NCI-H82 (cell line): ENCODE measurements at regions not wholly inside any gene's neighbourhood (a gene's known extent, or its start where the extent isn't known, plus 50 kb on each side); places are given as distances from the start of the nearest gene placed in this dataset.

Experiments used
- DNase-seq: peaks from one replicate; lab custom pipeline; 2025; lab: John Stamatoyannopoulos, UW

DNA sequence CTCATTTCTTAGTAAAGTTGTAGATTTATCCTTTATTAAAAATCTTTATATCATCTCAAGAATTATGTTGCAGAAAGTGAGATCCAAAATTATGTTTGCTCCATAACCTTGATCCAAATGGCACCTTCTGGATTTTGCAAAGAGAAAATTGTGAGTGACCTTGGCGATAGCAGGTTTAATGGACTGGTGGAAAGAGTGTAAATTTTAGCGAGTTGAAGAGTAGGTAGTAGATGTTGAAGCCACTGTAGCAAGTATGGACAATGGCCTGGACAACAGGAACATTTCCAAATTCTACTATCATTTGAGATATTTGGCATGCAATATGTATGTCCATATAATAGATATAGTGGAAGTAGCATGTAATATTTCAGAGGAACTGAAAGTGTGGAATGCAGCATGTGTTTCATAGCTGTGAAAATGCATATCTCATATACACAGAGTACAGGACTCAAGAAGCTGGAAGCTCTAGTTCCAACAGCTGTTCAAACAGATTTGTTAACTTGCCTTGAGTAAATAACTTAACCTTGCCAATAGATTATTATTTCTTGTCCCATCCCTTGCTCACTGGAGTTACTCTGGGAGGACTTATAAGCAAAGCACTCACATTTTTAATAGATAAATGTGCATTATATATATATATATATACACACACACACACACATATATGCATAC is 152.5 kb upstream of the TLL1 start:
- DNase-seq: no peak

GRCh38 chr4:165721815-165722214 is 151.2 kb upstream of the TLL1 start:
- DNase-seq: peak; percentile 1

- no peak for DNase-seq
These were observed 149.8 kb upstream of the TLL1 start for GRCh38 chr4:165723051-165723795.

DNA sequence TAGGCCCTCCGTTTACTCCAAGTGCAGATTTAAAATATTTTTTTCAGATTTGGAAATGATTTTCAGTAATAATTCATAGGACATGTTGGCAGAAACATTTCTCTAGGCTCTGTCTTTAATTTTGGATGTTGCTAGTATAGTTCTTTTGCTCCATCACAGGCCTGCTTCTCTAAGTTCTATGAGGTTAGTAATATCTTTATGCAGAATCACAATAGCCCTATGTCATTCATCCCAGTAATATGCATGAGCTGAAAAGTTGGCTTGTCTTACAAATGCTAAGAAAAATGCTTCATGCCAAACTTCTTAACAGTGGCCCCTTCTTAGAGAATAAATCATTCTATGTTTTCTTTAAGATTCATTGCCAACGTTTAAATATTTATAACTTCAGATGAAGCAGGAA is 148.3 kb upstream of the TLL1 start:
- no peak for DNase-seq

- DNase-seq: no peak
These were observed 147.7 kb upstream of the TLL1 start for GRCh38 chr4:165725352-165725751.

DNA sequence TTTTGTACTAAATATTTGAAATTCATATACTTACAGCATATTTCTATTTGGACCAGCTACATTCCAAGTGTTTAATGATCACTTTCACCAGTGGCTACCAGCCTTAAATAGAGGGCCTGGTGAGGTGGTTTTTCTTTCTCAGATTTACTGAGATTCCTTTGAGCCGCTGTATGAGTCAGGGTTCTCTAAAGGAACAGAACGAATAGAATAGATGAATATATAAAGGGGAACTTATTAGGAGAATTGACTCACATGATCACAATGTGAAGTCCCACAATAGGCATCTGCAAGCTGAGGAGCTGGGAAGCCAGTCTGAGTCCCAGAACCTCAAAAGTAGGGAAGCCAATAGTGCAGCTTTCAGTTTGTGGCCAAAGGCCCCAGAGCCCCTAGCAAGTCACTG is 146.2 kb upstream of the TLL1 start:
- no peak for DNase-seq

- DNase-seq: no peak
These were observed 135.6 kb upstream of the TLL1 start for GRCh38 chr4:165737309-165737972.

GRCh38 chr4:165738571-165738970 is 134.5 kb upstream of the TLL1 start:
- no peak for DNase-seq

DNA sequence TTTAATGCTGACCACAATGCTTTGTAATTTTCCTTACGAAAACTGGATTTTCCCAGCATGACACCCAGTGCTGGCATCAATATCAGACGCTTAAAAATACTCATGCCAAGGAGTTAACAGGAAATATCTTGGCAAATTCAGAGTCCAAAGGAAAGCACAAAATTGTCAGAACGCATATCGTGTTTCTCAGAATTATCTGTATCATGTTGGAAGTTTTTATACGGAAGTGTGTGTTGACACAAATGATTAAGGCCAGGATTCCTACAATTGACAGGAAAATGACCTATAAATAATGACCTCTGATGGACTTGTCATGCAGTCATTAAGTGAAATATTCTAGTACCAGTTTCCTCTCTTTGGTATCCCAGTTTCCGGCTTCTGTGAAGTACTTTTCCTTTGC is 132.1 kb upstream of the TLL1 start:
- DNase-seq: no peak

DNA sequence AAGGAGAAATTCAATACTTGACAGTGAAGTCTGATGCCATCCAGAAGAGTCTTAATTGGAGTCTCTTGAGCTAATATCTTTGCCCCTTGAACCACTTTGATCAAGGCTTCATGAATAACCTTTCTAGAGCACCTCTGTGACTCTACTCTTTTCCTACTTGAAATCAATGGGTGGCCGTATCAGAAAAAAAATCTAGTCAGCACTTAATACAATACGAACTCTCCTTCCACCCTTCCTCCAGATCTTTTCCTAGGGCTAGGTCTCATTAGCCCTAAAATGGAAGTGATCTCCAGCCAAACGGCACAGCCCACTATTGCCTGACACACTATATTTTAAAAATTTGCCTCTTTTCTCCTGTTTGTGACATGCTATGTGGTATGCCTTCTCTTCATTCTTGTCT is 129.6 kb upstream of the TLL1 start:
- DNase-seq: no peak

- DNase-seq: no peak
These were observed 128.7 kb upstream of the TLL1 start for GRCh38 chr4:165744370-165744769.

GRCh38 chr4:165748321-165748720 is 124.7 kb upstream of the TLL1 start:
- peak; percentile 63 for DNase-seq

- DNase-seq: no peak
These were observed 121.2 kb upstream of the TLL1 start for GRCh38 chr4:165751882-165752281.

GRCh38 chr4:165754664-165755063 is 118.4 kb upstream of the TLL1 start:
- no peak for DNase-seq

DNA sequence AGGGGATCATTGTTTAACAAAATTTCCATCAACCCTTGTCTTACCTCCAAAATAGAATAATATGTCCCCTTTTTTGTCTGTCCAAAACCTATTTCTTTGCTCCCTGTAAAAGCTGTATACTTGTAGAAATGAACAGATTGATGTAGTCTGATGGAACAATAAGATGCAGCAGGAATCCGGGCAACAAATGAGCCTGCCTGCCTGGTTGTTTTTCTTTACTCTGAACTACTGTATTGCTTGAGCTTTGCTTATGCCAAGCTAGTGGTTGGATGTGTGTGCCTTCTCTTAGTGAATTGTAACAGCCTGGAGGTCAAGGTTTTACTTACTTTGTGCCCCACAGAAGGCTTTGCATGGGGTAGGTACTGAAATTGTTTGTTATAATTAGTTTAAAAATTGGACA is 116.2 kb upstream of the TLL1 start:
- no peak for DNase-seq

DNA sequence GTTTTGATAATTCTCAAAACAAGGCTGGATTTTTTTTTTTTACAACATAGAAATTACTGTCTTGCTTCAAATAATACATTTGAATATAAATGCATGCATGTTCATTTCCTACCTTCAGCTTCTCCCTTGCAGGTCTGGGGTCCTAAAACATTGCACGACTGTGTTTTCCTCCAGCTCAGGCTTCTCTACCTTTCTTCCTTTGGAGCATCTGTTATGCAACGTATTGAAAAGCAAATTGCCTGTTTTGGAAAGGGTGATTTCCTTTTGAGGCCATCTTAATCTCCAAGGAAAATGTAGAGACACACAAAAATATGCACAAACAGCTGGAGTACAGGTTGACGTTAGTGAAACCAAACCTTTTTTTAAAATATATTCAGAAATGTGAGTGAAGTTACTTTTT is 115.6 kb upstream of the TLL1 start:
- DNase-seq: no peak

DNA sequence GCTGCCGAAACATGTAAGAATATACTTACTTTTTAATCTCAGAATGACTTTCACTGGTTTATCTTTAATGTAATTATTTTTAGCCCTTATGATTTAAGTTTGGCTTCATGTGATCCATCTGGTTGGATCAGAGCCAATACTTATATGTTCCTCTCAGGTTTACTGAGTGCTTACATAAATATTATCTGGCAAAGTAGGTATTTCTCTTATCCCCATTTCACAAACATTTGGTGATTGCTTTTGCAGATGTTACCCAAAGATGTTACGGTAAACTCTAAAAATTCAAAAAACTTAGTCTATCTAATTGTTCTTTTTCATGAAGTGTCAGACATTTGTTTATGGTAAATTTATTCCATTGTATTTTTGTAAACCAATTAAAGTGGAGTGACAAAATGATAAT is 115.0 kb upstream of the TLL1 start:
- DNase-seq: peak; percentile 49

DNA sequence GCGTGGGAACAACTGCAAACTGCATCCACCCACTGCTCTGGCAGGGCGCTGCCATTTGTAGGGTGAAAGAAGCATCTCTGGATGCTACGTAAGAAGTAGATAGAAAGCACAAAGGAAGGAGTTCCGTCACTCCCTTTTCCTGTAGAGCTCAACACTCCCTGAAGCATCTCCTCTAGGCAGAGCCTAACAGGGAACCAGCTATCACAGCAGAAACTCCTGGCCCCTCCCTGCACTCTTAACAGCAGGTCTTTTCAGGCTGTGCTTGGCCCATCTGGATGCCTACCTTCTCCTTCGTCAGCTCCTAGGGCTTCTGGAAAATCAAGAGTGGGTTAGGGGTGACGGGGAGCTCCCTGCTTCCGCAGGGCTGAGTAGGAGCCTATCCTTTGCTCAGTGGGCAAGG is 112.9 kb upstream of the TLL1 start:
- no peak for DNase-seq

DNA sequence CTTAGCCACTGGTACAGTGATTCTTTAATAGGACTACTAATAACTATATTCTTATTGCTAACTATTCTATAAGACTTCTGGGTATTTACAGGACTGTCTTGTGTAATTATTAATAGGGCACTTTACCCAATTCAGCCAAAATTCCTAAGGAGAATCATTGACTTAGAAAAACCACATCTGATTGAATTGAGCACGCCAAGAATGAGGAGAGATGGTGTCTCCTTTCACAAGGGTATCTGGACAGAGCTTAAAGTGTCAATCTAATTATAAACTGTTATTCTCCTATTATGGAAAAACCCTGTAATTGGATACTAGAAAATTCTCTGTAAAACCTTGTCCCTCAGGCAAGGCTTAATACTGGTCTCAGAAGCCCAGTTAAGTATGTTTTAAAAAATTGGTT is 111.1 kb upstream of the TLL1 start:
- peak; percentile 54 for DNase-seq

- DNase-seq: no peak
These were observed 109.4 kb upstream of the TLL1 start for GRCh38 chr4:165763640-165764039.

DNA sequence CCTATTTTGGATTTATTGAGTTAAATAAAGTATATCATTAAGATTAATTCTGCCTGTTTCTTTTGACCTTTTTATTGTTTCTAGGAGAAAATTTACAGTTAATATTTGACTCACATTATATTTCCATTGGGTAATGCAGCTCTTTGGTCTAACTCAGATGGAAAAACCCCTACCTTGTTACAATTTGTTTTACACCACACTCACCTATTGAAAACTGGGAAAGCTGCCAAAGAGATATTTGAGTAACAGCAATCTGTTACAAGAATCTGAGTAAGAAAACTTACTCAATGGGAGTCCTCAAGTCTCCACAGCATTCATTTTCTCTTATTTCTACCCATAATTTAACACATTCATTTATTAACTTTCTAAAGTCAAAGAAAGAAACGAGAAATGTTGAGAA is 108.0 kb upstream of the TLL1 start:
- DNase-seq: peak; percentile 16

DNA sequence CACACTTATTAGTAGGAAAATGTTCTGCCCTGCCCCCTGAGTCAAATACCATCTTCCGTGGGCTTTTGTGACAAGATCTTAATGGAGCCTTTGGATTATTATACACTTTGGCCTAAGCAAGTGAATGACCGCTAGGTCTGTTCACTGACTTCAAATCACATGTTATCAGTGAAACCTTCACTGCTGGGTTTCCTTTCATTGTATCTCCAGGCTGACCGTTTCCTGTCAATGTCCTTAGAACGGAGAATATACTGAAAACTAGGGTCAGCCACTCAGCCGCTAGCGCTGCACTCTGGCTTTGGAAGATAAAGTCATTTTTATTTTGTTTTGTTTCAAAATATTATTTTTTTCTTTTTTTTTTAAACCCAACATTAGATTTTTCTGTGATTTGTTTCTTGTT is 107.0 kb upstream of the TLL1 start:
- no peak for DNase-seq

DNA sequence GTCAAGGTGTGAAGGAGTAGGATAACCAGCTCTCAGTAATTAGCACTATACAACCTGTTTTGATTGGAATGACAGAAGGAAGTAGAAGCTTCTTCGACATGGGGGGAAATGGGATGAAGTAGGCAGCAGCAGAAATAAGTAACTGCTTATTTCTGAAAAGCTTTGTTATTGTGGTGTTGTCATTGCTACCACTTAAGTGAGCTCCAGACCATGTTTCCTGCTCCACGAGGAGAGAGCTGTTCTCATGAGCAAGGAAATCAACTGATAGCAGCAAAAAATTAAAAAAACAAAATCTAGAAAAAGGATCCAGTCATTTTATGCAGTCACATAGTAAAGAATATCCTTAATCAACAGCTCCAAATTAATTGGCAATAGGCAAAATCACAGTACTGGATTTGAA is 106.1 kb upstream of the TLL1 start:
- DNase-seq: peak; percentile 69
